GM18511 (cell line): ENCODE measurements at regions not wholly inside any gene's neighbourhood (a gene's known extent, or its start where the extent isn't known, plus 50 kb on each side); places are given as distances from the start of the nearest gene placed in this dataset.

Experiments
- ATAC-seq: cut with Tn5 transposase; IDR thresholded peaks from one replicate; pipeline ENCODE4 v1.9.1; 2021; ENCODE audit warnings: mild to moderate bottlenecking, moderate library complexity; ENCODE audit not compliant: unreplicated experiment

- ATAC-seq, result no peak
Measured at GRCh38 chr2:220081171-220081570, 453.7 kb downstream of the SLC4A3 start.

- ATAC-seq, result no peak
Measured at GRCh38 chr2:220090050-220090449, 462.6 kb downstream of the SLC4A3 start.

- ATAC-seq, result no peak
Measured at GRCh38 chr2:220096406-220096805, 469.0 kb downstream of the SLC4A3 start.

- ATAC-seq, result no peak
Measured at GRCh38 chr2:220101980-220102379, 474.6 kb downstream of the SLC4A3 start.

GRCh38 chr2:220103596-220103995, 476.2 kb downstream of the SLC4A3 start:
- no peak for ATAC-seq

GRCh38 chr2:220104871-220105351, 477.5 kb downstream of the SLC4A3 start:
- ATAC-seq, result no peak

- no peak for ATAC-seq
Measured at GRCh38 chr2:220106065-220106464, 478.6 kb downstream of the SLC4A3 start.

GRCh38 chr2:220107380-220107791, 480.0 kb downstream of the SLC4A3 start:
- no peak for ATAC-seq

GRCh38 chr2:220114443-220114842, 487.0 kb downstream of the SLC4A3 start:
- ATAC-seq, result no peak

- ATAC-seq, result no peak
Measured at GRCh38 chr2:220117025-220117424, 489.6 kb downstream of the SLC4A3 start.

- ATAC-seq, result no peak
Measured at GRCh38 chr2:220120041-220120440, 492.6 kb downstream of the SLC4A3 start.

- no peak for ATAC-seq
Measured at GRCh38 chr2:220123751-220124150, 496.3 kb downstream of the SLC4A3 start.

- no peak for ATAC-seq
Measured at GRCh38 chr2:220125551-220125950, 498.1 kb downstream of the SLC4A3 start.

GRCh38 chr2:220127311-220127710, 499.9 kb downstream of the SLC4A3 start:
- ATAC-seq, result no peak

- no peak for ATAC-seq
Measured at GRCh38 chr2:220127876-220128275, 500.4 kb downstream of the SLC4A3 start.

GRCh38 chr2:220129391-220129790, 502.0 kb downstream of the SLC4A3 start:
- no peak for ATAC-seq

- no peak for ATAC-seq
Measured at GRCh38 chr2:220134756-220135534, 507.5 kb downstream of the SLC4A3 start.

GRCh38 chr2:220143336-220143735, 515.9 kb downstream of the SLC4A3 start:
- no peak for ATAC-seq

GRCh38 chr2:220144411-220144810, 517.0 kb downstream of the SLC4A3 start:
- ATAC-seq, result no peak

GRCh38 chr2:220147161-220148038, 520.0 kb downstream of the SLC4A3 start:
- no peak for ATAC-seq

- no peak for ATAC-seq
Measured at GRCh38 chr2:220148471-220149248, 521.2 kb downstream of the SLC4A3 start.
